ENCODE measurements at regions not wholly inside any gene's neighbourhood (a gene's known extent, or its start where the extent isn't known, plus 50 kb on each side); places are given as distances from the start of the nearest gene placed in this dataset.

- Mint-ChIP-seq H3K9me3 (ENCODE audit: unreplicated experiment) (no peaks in the 10 kb centered on the region), H3K36me3 (ENCODE audit: low read depth, unreplicated experiment) (no peaks in the 10 kb centered on the region), H3K27me3 (ENCODE audit: unreplicated experiment) (peaks cover 13% of the 10 kb centered on the region), H3K4me3 (ENCODE audit: unreplicated experiment) (no peak overlapping the region), H3K27ac (ENCODE audit: unreplicated experiment) (no peak overlapping the region), H3K4me1 (ENCODE audit: unreplicated experiment) (peaks cover 19% of the 10 kb centered on the region)
- no peak for DNase-seq (ENCODE audit: low spot score)
- TF ChIP-seq CTCF (IDR thresholded peaks at IDR 0.05; ENCODE audit: unreplicated experiment): no peak
These were observed 153.8 kb upstream of the SLC4A4 start for GRCh38 chr4:71185037-71185436.

DNA sequence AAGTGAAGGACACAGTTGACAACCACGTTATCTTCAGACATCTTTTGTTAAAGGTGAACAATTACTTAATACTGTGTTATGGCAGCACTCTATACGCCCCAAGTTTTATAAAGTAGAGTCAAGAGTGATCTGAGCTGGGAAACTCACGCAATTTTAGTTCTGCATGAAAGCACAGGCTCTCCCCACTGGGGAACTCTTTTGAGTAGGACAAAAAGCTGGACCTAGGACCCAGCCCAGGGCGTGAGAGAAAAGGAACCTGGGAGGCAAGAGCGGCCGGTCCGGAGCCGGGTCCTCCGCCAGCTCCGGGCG lies 152.6 kb upstream of the SLC4A4 start:
- TF ChIP-seq CTCF (IDR thresholded peaks at IDR 0.05; ENCODE audit: unreplicated experiment): no peak

GRCh38 chr4:71186566-71187403 lies 152.0 kb upstream of the SLC4A4 start:
- no peak for TF ChIP-seq CTCF (IDR thresholded peaks at IDR 0.05; ENCODE audit: unreplicated experiment)
- Mint-ChIP-seq H3K4me3 (ENCODE audit: unreplicated experiment) (peak overlapping the region; percentile 88), H3K36me3 (ENCODE audit: low read depth, unreplicated experiment) (no peaks in the 10 kb centered on the region), H3K9me3 (ENCODE audit: unreplicated experiment) (no peaks in the 10 kb centered on the region), H3K27me3 (ENCODE audit: unreplicated experiment) (peaks cover 13% of the 10 kb centered on the region), H3K4me1 (ENCODE audit: unreplicated experiment) (peaks cover 19% of the 10 kb centered on the region), H3K27ac (ENCODE audit: unreplicated experiment) (no peak overlapping the region)
- peak; percentile 60 for DNase-seq (ENCODE audit: low spot score)

More for the DNA sequence above, 152.6 kb upstream of the SLC4A4 start:
- Mint-ChIP-seq H3K4me3 (ENCODE audit: unreplicated experiment) (peak overlapping the region; percentile 91), H3K27ac (ENCODE audit: unreplicated experiment) (no peak overlapping the region), H3K27me3 (ENCODE audit: unreplicated experiment) (peaks cover 13% of the 10 kb centered on the region), H3K36me3 (ENCODE audit: low read depth, unreplicated experiment) (no peaks in the 10 kb centered on the region), H3K4me1 (ENCODE audit: unreplicated experiment) (peaks cover 19% of the 10 kb centered on the region), H3K9me3 (ENCODE audit: unreplicated experiment) (no peaks in the 10 kb centered on the region)
- no peak for DNase-seq (ENCODE audit: low spot score)

DNA sequence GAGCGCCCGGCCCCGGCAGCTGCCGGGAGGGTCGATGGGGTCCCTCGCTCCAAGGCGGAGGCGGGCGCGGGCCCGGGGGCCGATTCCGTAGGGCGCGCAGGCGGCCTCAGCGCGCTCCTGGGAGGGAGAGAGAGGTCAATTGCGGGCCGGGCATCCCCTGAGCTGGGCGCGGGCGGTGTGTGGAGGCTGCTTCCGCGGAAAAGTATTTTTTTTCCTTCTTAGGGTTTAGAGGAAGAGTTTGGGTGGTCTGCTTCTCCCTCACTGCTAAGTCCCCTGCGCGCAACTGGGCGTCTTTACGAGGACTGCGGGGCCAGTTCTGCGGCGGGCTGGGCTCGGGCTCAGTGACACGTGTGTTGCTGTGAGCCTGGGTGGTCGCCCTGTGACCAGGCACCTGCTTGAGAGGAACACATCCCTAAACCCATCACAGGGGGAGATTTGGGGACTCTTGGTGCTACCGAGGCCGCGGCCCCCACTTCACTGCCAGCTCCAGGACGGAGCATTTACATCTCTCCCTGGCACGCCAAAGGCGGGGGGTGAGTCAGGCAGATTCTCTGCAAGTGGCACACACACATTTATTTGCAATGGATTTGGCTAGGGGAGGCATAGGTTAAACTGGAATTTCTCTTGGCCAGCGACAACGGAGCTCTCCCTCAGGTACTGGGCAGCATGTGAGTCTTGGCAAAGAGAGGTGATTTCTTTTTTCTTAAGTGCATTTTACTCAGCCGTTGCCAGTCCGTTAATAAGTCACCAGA lies 151.2 kb upstream of the SLC4A4 start:
- DNase-seq (ENCODE audit: low spot score): peak; percentile 11
- no peak for TF ChIP-seq CTCF (IDR thresholded peaks at IDR 0.05; ENCODE audit: unreplicated experiment)
- peak overlapping the region; percentile 83 for H3K4me3 Mint-ChIP-seq (ENCODE audit: unreplicated experiment)
- H3K36me3 Mint-ChIP-seq (ENCODE audit: low read depth, unreplicated experiment): no peaks in the 10 kb centered on the region
- peaks cover 13% of the 10 kb centered on the region for H3K27me3 Mint-ChIP-seq (ENCODE audit: unreplicated experiment)
- H3K27ac Mint-ChIP-seq (ENCODE audit: unreplicated experiment): no peak overlapping the region
- H3K4me1 Mint-ChIP-seq (ENCODE audit: unreplicated experiment): peaks cover 14% of the 10 kb centered on the region
- no peaks in the 10 kb centered on the region for H3K9me3 Mint-ChIP-seq (ENCODE audit: unreplicated experiment)

- Mint-ChIP-seq H3K4me1 (ENCODE audit: unreplicated experiment) (peaks cover 10% of the 10 kb centered on the region), H3K4me3 (ENCODE audit: unreplicated experiment) (peak overlapping the region; percentile 83), H3K27me3 (ENCODE audit: unreplicated experiment) (peaks cover 13% of the 10 kb centered on the region), H3K9me3 (ENCODE audit: unreplicated experiment) (no peaks in the 10 kb centered on the region), H3K36me3 (ENCODE audit: low read depth, unreplicated experiment) (no peaks in the 10 kb centered on the region), H3K27ac (ENCODE audit: unreplicated experiment) (no peak overlapping the region)
- peak; percentile 13 for DNase-seq (ENCODE audit: low spot score)
- TF ChIP-seq CTCF (IDR thresholded peaks at IDR 0.05; ENCODE audit: unreplicated experiment): no peak
These were observed 150.6 kb upstream of the SLC4A4 start for GRCh38 chr4:71188156-71188640.

Measured in endothelial cell (in vitro differentiated cells).